Epithelial cell of prostate (primary cell): ENCODE measurements at regions not wholly inside any gene's neighbourhood (a gene's known extent, or its start where the extent isn't known, plus 50 kb on each side); places are given as distances from the start of the nearest gene placed in this dataset.
"Not testable (repeated sequence)": the region's sequence is repeated elsewhere in the genome, so short reads cannot be mapped to it uniquely, and the experiment has no call there.

Experiments used
- DNase-seq: peaks from one replicate; pipeline ENCODE4 v3.0.0-alpha.2; 2011; ENCODE audit warnings: low read depth, low spot score
- H3K27ac ChIP-seq: fragments of 450-650 bp; 2 replicates; pipeline ENCODE4 v1.5.1; 2017; ENCODE audit warnings: mild to moderate bottlenecking

DNA sequence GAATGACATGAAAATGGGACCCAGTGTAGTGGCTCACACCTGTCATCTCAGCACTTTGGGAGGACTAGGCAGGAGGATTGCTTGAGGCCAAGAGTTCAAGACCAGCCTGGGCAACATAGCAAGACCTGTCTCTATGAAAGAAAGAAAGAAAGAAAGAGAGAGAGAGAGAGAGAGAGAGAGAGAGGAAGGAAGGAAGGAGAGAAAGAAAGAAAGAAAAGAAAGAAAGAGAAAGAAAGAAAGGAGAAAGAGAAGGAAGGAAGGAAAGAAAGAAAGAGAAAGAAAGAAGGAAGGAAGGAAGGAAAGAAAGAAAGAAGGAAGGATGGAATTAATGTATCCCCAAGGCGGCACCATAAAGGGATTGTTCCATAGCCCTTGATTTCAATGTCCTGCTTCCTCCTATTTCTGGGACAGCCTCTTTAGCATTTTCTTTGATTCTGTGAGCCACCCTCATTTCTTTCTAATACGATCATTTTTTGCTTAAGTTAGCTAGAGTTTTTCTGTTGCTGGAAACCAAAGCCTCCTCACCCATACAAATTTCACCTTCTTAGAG is 85.4 kb upstream of the CTNNA1 start:
- DNase-seq, H3K27ac ChIP-seq: not testable (repeated sequence)

- no peak overlapping the region for H3K27ac ChIP-seq
- no peak for DNase-seq
Measured at GRCh38 chr5:138666226-138666742, 86.9 kb upstream of the CTNNA1 start.

DNA sequence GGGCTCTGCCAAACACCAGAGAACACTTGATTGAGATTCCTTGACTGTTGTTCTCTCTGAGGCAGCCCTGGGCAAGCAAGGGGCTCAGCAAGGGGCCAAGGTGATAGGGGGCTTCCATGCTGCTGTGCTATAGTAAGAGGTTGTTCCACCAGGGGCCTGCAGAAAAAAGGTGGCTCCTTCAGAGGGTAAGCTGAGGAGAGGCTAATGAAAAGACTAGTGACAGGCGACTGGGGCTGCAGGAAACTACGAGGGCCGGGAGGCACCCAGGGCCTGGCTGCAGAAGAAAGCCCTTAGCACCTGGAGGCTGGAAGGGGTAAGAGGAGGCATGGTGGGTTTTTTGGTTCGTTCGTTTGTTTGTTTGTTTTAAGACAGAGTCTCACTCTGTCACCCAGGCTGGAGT is 88.0 kb upstream of the CTNNA1 start:
- H3K27ac ChIP-seq, result no peak overlapping the region
- no peak for DNase-seq

- H3K27ac ChIP-seq, result peak overlapping the region; percentile 32
- DNase-seq, result peak; percentile 44
Measured at GRCh38 chr5:138664276-138664943, 88.8 kb upstream of the CTNNA1 start.

- DNase-seq, result no peak
Measured at GRCh38 chr5:138663561-138663960, 88.4 kb upstream of the HSPA9 start.

DNA sequence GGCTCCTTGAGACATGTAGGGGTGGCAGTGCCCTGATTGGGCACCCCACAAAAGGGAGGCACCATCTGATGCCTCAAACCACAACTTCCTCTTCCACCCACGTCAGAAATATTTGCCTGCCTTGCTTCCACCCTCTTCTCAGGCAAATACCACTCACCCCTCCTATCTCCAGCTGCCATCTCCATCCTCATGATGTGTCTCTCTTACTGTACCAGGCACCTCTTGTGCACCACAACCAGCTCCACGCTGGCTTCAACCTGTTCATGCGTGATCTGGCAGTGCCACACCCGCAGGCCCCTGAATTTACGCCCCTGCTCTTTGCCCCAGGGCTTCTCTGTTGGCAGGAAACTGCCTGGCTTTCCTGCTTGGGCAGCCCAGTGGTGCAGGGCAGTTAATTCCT is 87.8 kb upstream of the HSPA9 start:
- DNase-seq, result no peak
- no peak overlapping the region for H3K27ac ChIP-seq

More at GRCh38 chr5:138663561-138663960, 88.4 kb upstream of the HSPA9 start:
- H3K27ac ChIP-seq, result no peak overlapping the region

- H3K27ac ChIP-seq, result no peak overlapping the region
- no peak for DNase-seq
Measured at GRCh38 chr5:138662599-138662998, 87.4 kb upstream of the HSPA9 start.

GRCh38 chr5:138661991-138662434 is 86.8 kb upstream of the HSPA9 start:
- DNase-seq, result no peak
- H3K27ac ChIP-seq, result no peak overlapping the region

- H3K27ac ChIP-seq, result no peak overlapping the region
- DNase-seq, result no peak
Measured at GRCh38 chr5:138661291-138661960, 86.2 kb upstream of the HSPA9 start.

GRCh38 chr5:138660051-138660572 is 84.9 kb upstream of the HSPA9 start:
- no peak overlapping the region for H3K27ac ChIP-seq
- no peak for DNase-seq

DNA sequence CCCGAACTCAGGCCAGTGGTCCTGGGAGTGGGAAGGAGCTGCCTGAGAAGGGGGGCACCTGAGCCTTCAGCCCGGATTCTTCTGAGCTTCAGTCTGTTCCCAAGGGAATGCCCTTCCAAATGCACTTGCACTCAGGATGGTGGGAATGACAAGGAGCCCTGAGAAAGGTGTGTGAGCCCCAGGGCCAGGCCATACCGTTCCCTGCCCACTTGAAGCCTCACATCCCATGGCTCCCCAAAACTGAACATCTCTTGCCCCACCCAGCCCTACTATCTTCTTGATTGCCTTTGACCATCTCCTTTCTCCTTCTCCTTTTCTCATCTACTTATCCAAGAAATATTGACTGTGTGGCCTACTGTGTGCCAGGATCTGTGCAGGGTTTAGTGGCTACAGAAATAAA is 84.4 kb upstream of the HSPA9 start:
- no peak overlapping the region for H3K27ac ChIP-seq
- no peak for DNase-seq

DNA sequence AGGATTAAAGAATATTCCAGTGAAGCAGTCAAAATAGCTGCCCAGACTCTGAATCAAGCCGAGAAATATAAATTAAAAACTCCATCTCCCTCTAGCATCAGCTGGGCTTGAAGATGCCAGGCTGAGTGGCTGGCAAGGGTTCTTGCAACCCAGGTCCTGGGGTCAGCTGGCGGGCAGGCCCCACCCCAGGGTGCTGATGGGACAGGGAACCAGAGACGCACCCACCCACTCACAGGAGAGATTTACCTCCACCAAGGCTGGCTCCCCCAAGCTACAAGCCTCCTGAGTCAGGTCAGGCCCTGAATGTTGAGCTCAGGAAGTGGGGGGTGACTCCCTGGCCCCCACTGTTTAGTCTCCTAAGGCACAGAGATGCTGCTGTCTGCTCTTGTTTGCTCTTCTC is 83.9 kb upstream of the HSPA9 start:
- no peak for DNase-seq
- no peak overlapping the region for H3K27ac ChIP-seq

DNA sequence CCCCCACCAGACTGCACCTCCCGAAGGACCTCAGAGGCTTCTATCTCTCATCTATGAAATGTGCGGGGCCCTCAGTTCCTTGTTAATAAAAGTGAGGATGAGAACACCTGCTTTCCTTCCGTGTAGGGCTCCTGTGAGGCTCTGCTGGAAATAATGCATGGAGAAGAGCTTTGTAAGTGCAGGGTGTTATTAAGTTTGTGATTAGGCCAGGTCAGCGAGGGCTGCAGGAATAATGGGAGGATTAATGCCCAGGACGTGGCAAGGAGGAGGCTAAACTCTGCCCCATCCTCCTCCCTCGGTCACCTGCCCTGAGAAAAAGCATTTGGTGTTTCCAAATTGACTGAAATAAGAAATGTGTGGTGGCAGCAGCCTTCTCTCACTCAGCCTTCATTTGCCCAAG is 83.5 kb upstream of the HSPA9 start:
- no peak for DNase-seq
- no peak overlapping the region for H3K27ac ChIP-seq

- no peak overlapping the region for H3K27ac ChIP-seq
Measured at GRCh38 chr5:138657360-138657759, 82.2 kb upstream of the HSPA9 start.

GRCh38 chr5:138656916-138657315 is 81.7 kb upstream of the HSPA9 start:
- no peak overlapping the region for H3K27ac ChIP-seq
- no peak for DNase-seq

More at GRCh38 chr5:138657360-138657759, 82.2 kb upstream of the HSPA9 start:
- no peak for DNase-seq

DNA sequence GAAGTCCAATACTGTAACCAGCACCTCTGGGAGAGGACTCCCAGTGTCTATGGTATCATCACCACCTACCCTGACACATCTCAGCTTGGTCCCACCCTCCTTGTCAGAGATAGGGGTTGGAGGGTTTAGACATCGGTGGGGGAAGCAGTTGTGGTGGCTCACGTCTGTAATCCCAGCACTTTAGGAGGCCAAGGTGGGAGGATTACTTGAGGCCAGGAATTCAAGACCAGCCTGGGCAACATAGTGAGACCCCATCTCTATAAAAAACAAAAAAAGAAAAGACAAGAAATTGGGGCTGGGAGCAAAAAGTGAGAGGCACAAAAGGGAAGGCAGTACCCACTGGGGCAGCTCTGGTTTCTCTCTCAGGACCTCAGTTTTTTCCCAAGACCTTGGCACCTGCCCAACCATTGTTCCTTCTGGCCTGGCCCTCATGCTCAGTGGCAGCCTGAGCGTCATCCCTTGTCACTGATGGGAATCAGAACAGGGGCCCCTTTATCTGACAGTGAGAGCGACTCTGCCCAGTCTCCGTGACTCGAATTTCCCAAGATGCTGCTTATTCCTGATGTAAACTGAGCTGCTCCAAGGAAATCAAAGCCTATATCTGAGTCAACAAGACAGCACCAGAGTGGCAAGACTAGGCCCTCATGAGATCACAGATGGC is 80.5 kb upstream of the HSPA9 start:
- H3K27ac ChIP-seq, result no peak overlapping the region

DNA sequence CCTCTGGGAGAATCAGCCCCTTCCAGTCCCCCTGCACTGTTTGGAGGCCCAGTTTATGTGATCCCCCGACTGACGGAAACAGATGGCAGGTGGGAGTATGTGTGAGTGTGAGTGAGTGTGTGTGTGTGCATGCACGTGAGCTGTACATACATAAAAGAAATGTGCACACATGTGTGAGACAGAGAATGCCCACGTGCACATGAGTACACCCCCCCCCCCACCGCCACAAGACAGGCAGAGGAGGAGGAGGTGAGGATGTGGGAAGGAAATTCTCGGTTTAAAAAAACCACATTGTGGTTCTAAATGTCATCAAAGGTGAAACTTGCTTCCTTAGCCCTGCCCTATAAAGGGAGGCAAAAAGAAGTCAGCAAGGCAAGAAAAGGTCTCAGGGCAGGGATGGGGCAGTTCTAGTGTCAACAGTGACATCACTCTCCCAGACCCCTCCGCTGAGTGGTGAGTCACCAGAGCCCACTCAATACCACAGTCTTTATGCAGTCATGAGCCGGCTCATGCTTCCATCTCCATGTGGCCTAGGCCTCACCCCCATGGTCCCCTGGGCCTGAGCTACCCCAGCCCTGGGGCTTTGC is 79.2 kb upstream of the HSPA9 start:
- DNase-seq, result no peak
- H3K27ac ChIP-seq, result no peak overlapping the region

More for the DNA sequence above, 80.5 kb upstream of the HSPA9 start:
- no peak for DNase-seq

DNA sequence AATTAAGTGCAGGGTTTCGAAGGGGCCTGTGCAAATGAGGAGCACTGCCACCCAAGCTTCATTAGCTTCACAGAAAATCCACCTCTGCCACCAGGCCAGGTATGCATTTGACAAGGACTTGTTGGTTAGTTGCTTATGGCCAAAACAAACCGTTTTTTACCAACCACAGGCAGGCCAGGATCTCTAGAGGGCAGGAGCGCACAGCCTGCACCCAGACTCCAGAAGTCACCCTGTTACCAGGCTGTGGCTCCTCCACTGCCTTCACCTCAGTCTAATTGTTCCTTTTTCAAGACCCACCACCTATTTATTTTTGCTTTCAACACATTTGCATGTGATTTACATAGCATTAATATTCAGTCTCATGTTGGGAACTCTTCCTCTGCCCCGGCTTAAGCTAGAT is 78.3 kb upstream of the HSPA9 start:
- no peak for DNase-seq

DNA sequence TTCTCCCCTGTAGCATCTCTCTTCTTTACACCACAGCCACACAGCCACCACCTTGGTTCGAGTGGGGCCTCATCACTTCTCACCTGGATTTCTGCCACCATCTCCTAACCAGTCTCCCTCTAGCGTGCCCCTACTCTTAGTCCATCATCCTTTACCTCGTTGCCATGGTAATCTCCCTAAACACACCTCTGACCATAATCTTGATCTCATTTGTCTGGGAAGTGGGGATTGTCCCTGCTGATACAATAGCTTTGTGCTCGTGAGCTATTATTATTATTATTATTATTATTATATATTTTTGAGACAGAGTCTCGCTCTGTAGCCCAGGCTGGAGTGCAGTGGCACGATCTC is 76.5 kb upstream of the HSPA9 start:
- no peak overlapping the region for H3K27ac ChIP-seq
- no peak for DNase-seq

More for the DNA sequence above, 78.3 kb upstream of the HSPA9 start:
- no peak overlapping the region for H3K27ac ChIP-seq

DNA sequence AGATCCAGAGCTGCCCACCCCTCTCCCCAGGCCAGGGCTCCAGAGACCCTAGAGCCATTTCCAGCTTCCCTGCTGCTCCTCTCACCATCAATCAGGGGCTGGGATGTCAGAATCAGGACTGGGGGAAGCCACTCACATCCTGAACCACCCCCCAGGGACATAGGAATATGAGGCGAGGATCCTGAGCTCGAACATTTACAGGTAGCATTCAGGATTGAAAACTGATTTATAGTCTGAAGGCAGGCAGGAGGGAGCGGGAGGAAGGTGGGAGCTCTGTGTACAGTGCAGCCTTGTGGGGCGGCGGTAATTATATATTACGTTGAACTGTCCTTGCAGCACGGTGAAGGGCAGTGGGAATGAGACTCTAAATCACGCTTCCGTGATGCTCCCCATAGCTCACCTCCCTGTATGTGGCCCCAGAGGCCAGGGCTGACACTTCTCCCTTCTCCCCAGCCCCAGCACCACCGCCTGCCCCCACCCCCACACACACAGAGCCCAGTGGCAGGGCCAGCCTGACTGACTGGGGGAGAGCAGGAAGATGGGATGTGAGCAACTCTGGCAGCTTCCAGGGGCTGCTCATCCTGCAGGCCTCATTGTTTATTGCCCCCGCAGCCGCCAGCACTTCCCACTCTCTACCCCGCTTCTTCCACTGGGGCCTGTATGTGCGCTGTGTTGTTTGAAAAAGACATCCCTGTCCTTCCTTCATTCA is 76.0 kb upstream of the HSPA9 start:
- H3K27ac ChIP-seq, result no peak overlapping the region
- no peak for DNase-seq
